ENCODE measurements at regions not wholly inside any gene's neighbourhood (a gene's known extent, or its start where the extent isn't known, plus 50 kb on each side); places are given as distances from the start of the nearest gene placed in this dataset.
A peak's percentile ranks its signal among the peaks of the same experiment; 100 is the strongest.

DNA sequence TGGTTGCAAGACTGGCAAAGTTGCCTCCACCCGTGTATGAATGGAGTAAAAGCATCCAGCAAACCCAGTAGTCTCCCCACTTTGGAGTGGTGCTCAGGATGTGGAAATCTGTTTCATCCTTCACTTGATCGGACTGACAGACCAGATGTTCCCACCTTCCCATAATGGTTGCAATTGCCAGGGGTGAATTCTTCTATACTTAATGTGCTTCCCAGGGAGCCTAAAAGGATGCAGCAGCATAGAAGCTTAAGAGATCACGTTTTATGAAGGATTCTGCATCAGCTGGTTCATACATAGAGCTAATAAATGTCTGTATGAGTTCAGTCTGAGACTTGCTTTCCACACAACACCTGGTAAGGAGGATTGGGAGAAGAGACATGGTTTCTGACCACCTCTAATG, 198.8 kb upstream of the S1PR3 start:
- no peak for DNase-seq (ENCODE audit: low spot score)

DNA sequence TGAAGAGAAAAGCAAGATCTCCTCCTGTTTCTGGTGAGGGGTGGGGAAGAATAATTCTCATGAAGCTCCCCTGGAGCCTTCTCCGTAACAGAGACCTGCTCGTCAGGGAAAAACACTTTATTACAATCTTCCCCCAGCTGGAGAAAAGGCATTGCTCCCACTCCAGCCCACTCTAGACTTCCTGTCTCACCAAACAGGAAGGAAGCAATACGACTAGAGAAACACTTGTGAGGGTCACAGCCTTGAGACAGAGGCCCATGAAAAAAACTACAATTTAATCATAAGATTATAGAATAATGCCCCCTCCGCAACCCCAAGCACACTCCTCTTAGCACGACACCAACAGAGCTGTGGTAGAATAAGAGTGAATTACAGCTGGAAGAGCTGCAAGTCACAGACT, 197.2 kb upstream of the S1PR3 start:
- DNase-seq (ENCODE audit: low spot score): no peak

DNA sequence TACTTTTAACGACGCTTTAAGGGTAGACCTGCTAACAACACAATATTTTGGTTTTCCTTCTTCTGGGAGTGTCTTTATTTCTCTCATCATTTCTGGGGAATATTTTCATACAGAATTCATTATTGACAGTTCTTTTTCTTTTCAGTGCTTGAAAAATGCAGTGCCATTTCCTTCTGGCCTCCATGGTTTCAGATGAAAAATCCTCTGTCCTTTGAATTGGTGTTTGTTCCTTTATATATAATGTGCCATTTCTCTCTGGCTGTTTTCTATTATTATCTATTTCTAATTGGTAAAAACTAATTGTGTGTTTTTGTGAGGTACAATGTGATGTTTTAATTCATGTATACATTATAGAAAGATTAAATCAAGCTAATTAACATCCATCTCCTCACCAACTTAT, 194.3 kb upstream of the S1PR3 start:
- no peak for DNase-seq (ENCODE audit: low spot score)

DNA sequence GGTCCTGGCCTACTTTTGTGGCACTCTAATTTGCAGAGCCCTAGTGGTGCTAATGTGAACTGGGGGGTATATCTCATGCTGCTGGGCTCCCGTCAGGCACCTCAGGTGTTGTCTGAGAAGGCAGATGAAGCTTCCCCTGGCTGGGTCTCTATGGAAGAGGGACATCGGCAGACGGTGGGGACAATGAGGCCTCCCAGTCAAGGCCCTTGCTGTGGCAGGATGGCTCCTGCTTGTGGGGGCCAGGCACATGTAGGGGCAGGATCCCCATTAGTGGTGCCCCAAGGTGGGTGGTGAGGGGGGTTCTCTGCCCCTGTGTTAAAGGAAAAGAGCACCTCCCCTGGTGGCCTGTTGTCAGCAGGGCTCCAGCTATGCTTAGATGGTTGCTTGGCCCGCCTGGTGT, 192.8 kb upstream of the S1PR3 start:
- no peak for DNase-seq (ENCODE audit: low spot score)

DNA sequence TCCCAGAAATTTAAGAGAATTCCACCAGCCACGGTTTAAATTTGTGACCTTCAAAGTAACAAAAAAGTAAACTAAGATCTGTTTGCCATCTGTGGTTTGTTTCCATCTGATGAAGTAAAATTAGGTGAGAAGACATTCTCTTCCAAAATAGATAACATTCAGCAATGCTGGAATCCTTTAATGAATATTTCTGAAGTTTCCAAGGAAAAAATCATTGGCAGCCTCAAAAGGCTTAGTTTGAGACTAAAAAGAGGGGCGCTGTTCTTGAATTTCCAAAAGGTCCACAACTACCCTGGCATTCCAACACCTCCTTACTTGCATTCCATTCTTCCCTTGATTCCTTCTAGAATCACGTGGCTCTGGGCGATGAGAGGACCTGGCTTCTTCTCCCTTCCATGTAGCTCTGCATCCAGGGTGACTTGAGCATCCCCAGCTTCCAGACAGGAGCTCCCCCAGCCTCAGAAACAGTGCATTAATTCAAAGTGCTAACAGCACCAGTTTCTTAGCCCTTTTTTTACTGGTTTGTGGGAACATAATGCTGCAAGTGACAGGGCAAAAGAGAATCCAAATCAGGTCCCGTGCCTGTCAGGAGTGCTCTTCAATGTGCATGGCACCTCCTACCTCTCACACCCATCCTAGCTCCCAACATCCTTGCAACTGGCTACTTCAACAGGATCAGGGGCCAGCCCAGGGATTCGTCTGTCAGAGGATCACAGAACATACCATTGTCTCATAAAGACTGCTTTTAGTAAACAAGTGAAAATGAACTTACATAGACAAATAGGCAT, 191.5 kb upstream of the S1PR3 start:
- DNase-seq (ENCODE audit: low spot score): no peak

DNA sequence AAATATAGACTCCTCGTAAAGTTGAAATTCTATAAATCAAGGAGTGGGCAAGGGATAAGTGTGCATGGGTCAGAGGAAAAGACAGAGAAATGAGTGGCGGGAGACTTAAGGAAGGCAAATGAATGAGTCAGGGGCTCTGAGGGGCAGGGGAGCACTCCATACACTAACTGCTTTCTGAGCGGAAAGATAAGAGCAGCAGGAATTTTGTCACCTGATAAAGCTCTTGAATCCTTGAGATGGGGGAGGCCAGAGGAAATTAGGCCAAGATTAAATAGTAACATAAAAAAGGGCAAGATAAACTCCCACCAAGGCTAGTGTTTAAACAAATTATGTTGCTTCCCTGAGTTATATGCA, 191.0 kb upstream of the S1PR3 start:
- DNase-seq (ENCODE audit: low spot score): no peak

DNA sequence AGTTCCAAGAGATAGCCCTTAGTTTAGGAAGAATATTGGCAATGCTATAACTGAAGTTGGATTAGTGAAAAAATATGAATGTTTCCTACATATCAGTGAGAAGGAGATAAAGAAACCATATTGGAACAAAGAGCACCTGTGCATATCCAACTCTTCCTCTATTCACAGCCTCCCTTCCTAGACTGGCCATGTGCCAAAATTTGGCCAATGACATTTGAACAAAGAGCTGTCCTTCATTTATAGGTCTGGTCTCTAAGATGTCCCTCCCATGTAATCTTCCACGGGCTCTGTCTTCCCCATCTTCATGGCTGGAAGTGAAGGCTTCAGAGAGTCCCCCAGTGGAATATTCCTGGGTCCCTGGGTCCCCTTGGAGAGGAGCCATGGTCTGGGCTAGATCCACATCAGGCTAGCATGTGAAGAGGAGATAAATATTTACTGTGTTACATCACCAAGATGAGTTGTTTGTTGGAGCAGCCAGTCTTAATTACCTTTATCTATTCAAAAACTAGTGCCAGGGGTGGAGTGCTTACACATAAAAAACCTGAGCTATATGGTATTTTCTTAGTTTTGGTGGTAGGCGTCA, 190.0 kb upstream of the S1PR3 start:
- DNase-seq (ENCODE audit: low spot score): no peak

DNA sequence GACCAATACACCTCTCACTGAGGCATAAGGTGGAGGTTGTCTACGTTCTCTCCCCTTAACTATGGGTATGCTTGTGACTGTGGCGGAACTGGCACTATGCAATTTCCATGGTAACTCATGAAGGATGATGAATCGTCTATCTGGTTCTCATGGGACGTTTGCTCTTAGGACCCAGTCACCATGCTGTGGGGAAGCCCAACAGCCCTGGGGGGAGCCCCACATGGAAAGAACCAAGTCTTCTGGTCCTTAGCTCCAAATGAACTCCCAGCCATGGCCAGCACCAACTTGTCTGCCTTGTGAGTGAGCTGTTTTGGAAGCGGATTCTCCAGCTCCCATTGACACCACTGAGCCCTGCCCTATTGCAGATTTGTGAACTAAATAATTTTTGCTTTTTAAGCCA, 188.7 kb upstream of the S1PR3 start:
- DNase-seq (ENCODE audit: low spot score): no peak

DNA sequence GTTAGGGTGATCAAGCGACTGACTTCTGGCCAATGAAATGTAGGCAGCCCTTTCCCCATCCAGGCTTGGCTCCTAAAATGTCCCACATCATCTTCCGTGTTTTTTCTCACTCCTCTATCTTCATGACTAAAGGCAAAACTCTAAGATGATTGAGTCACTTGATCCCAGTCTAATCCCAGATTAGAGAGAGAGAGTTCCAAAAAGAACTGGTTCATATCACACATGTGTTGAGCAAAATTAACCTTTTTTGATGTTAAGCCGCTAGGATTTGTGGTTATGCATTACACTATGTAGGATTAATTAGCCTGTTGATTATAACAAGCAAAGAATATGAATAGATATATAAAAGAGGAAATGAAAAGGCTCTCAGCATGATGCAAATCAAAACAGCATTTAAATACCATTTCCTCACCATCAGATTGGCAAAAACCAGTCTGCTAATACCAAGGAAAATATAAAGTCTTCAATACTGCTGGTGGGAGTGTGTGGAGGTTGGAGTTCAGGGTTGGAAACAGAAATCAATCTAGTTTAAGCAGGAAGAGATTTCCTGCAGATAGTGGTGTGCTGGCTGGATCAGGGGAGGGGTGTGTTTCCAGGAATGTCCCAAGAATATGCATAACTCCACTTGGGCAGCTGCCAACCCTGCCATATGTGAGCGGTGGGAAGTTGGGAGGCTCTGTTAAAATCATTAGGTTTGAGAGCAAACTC, 187.6 kb upstream of the S1PR3 start:
- no peak for DNase-seq (ENCODE audit: low spot score)

DNA sequence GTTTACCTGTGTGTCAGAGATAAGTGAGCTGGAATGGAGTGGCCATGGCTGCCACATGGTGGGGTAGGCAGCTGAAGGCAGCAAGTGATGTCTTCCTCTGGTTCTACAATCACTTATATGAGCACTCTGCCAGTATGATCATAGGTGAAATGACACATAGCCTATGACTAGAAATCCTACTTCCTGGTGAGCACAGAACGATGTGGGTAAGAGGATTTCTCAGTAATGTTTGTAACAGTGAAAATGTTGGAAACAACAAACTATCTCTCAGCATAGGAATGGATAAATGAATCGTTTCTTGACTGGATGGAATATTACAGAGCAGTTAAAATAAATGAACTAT, 187.0 kb upstream of the S1PR3 start:
- DNase-seq (ENCODE audit: low spot score): peak; percentile 45

DNA sequence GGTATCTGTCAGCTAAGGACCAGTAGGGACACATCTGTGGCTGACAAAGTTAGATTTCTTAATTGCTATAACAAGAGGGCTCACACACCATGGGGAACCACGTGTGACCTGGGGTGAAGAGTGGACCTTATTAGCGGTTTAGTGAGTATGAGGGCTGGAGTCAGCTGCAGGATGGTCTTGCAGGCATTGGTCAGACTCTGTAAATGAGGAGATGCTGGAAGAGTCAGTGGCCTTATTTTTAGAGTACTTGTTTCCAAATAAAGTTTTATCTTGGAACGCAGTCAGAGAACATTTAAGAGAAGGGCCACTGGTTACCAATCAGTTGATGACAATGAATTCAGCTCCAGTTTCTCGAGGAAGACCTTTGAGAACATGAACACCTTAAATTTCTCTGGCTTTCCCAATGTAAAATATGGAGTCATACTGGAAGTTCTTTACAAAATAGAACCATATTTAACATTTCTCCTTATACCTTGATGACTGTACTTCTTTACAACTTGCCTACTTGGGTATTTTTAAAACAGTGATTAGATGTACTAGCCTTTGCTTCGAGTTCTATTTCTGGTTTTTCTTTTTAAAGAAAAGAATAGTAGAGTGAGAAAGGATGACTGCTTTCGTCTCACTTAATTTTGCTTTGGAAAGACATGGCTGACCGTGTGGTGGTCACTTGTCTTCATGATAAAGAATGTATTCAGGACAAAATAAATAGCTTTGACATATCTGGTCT, 185.9 kb upstream of the S1PR3 start:
- DNase-seq (ENCODE audit: low spot score): no peak

DNA sequence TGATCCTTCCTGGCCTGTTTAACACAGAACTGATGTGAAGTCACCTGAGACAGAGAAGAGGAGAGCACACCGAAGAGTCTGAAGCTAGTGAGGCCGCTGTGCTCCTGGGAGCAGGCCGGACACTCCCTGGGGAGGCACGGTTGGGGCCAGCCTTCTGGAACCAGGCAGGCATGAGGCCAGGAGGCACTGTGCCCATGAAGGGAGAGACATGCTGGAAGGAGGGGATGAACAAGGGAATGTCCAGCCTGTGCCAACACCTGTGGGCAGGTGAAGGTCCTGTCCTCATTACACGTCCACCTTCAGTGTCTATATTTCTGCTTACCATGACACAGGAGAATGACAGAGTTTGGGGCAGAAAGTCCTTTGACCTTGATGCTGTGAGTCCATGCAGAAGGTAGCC, 183.8 kb upstream of the S1PR3 start:
- no peak for DNase-seq (ENCODE audit: low spot score)

DNA sequence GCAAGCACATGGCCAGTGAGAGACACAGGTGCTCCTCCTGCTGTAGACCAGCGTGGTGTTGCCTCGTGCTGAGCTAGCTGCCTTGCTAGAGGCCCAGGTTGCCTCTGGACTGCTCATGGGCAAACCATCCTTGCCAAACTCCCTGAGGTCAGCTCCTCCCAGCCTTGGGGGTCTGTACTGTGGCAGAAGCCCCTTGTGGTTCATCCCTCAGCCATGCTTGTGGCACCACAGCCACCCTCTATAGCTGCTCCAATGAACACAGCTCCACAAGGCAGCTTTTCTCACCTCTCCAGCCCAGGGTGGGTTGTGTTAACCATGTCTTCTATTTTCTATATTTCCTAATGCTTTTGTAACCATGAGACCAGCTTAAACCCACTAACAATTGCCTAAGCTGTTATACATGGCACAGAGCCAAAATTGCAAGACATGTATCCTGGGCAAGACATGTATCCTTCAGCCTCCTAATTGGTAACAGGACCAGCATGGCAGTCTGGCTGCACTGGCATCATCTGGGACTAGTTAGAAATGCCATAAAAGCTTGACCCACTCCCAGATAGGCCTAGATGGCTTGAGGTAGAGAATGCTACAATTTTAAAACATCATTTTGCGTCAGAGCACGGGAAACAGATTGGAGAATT, 183.1 kb upstream of the S1PR3 start:
- no peak for DNase-seq (ENCODE audit: low spot score)

DNA sequence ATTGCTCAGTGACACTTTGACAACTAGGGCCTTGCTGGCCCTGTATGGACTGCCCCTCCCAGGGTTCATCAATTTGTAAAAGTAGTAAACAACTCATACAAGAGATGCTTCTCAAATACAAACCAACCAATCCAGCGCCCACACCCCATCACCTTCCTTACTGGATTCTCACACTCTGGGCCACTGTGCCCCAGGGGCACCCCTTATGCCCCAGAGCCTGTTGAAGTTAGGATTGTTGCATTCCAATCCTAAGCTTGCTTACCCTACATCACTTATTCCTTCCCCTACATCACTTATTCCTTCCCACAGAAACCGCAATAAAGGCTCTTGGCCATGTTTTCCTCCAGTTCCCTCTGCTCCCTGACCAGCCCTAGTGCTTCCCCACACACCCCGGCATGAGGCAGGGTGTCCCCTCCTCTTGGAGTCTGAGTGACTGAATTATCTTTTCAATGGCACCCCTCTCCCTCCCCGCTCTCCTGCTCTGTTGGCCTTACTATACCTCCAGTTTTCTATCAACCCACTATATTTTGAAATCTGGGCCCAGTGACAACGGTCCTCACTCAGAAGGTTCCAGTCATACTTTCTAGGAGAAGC, 182.4 kb upstream of the S1PR3 start:
- DNase-seq (ENCODE audit: low spot score): no peak

DNA sequence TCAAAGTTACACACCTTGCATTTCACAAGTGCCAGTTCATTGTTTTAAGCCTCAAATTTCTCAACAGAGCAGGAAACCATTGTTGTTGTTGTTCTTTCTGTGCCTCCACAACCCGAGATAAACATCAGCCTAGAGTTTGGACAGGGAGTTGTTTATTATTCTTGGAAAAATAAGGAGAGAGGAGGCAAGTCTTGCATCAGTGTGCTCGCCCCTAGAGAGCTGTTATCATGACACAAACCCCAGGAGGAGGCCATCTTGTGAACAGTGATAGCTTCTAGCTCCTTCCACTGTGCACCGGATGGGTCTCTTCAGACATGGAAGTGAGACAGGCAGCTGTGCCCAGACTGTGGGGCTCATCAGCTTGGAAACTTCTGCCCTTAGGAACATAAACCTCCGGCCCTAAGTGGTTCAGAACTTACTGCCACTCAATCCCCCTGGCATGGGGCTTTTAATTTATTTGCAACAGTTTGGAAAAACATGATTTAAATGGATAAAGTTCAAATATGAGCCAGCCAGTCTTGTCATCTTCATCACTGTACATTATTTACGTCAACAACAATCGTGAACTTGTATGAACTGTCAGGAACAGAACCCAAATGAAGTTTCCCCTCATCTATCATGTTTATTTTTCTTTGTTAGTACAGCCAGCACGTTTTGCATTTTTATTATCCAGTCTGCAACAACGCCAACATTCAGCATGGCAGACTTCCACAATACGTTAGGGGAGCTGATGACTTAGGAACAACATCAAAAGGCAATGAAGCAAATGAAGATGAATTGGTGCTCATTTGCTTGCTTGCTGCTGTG, 181.7 kb upstream of the S1PR3 start:
- no peak for DNase-seq (ENCODE audit: low spot score)

DNA sequence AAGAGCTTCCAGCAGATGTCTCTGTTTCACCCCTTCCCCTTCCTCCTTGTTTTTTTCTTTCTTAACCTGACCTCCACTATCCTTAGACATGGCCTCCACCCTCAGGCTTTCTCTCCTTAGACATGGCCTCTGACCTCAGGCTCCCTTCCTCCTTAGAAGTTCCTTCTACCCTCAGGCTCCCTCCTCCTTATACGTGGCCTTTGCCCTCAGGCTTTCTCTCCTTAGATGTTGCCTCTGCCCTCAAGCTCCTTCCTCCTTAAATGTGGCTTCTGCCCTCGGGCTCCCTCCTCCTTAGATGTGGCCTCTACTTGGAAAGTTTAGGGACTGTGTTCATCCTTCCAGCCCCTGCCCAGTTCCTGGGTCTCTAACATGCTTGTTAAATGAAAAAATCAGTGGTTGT, 180.4 kb upstream of the S1PR3 start:
- DNase-seq (ENCODE audit: low spot score): no peak

DNA sequence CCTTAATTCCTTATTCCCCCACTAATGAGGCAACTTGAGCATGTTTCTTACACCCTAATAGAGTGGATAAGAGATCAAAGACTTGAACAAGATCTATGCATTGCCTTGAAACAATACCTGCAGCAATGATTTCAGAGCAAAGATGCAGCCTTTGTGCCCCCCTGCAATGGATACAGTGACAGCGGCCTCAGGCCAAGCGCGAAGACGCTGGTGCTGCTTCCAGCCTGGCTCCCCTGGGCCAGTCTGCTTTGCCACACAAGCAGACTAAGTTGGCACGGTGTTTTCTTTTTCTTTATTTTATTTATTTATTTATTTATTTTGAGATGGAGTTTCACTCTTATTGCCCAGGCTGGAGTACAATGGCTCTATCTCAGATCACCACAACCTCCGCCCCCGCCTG, 179.8 kb upstream of the S1PR3 start:
- DNase-seq (ENCODE audit: low spot score): no peak

DNA sequence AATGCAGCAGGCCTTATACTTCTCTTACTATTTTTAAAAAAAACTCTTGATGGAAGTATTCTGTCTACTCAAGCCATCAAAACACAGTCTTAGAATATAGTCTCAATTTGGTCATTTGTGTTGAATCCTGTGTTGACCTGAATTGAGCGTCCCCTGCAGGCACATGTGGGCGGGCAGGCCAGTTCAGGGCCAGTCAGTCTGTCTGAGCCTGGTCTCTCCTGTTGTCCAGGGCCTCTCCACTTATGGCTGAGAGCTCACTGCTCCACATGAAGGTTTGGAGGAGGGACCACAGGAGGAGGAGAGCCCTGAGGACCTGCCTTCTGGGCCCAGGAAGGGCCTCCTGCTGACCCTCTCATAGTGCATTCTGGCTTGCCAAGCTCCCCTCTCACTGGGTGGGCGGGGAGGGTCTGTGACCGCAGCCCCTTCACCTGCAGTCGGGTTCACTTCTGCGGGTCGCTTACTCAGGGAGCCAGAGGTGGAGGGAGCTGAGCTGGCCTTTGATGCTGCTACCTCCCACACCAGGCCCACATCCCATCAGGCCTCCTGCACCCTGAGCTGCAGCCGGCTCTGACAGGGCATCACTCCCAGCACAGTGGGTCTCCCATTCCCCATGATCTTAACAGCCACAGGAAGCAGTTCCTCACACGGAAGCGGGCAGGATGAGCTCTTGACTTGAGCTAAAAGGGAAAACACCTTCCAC, 178.2 kb upstream of the S1PR3 start:
- no peak for DNase-seq (ENCODE audit: low spot score)

DNA sequence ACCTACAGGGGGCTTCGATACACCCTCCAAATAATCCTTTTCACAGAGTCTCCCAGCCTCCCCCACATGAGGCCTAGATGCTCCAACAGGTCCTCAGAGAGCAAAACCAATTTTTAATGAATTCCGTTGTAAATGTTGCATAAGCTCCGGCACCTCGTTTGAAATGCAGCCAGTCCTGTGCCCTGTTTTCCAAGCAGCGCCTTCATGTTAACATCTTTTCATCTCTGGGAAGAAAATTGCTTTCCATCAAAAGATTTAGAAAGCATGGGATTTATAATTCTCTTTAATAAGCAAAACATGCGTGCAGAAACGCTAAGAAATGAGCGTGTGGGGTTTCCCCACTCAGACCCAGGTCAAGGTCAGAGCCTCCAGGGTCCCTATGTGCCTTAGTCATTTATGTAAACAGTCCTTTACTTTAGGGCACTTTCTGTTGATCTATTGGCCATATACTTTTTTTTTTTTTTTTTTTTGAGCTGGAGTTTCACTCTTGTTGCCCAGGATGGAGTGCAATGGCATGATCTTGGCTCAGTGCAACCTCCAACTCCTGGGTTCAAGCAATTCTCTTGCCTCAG, 177.5 kb upstream of the S1PR3 start:
- DNase-seq (ENCODE audit: low spot score): no peak

DNA sequence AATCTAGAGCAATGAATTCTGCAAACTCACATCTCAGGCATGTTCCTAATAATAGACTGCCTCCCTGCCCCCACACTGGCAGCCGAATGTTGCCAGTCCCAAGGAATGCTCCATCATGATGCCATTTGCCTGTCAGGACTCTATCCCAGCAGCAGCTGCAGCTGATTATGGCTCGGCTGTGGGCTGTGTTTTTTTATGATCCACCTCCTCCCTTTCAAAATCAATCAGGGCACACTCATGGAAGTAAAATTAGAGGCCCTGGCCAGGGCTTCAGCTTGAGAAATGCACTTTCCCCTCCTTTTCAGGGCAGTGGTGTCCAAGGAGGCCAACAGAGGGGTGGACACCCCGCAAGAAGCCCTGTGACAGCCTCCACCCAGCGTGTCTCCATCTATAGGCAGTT, 176.7 kb upstream of the S1PR3 start:
- DNase-seq (ENCODE audit: low spot score): no peak

All from kidney capillary endothelial cell (primary cell).